Prostate gland (tissue), 2 donors: ENCODE measurements at regions not wholly inside any gene's neighbourhood (a gene's known extent, or its start where the extent isn't known, plus 50 kb on each side); places are given as distances from the start of the nearest gene placed in this dataset.

Experiments
- DNase-seq: peaks from one replicate; pipeline ENCODE4 v3.0.0-alpha.2; 2019; ENCODE audit warnings: low spot score
- H3K27ac ChIP-seq, 2 donors: fragments of 200-600 bp; sonication (generic); 2 replicates each; pipeline ENCODE4 v1.5.1; 2017 to 2019
- H3K27me3 ChIP-seq: fragments of 200-600 bp; sonication (generic); replicated peaks from 2 replicates; pipeline ENCODE4 v1.5.1; 2019; ENCODE audit not compliant: insufficient read depth
- H3K36me3 ChIP-seq, 2 donors: fragments of 200-600 bp; sonication (generic); 1 replicate in 1 of 2; 2 replicates in 1 of 2; pipeline versions ENCODE4 v1.5.1 to v1.8.1; 2017 to 2019
- H3K4me1 ChIP-seq: fragments of 200-600 bp; sonication (generic); replicated peaks from 2 replicates; pipeline ENCODE4 v1.5.1; 2019
- H3K4me3 ChIP-seq, 2 donors: fragments of 200-600 bp; sonication (generic); 2 replicates each; pipeline ENCODE4 v1.5.1; 2017 to 2019
- H3K9me3 ChIP-seq: fragments of 200-600 bp; sonication (generic); 2 replicates; pipeline ENCODE4 v1.5.1; 2017
- CTCF ChIP-seq, 4 experiments: fragments of 200-600 bp in 2 of 4; fragments of 450-650 bp in 2 of 4; sonication (generic) in 2 of 4; IDR thresholded peaks; 1 replicate in 3 of 4; 2 replicates in 1 of 4; pipeline ENCODE4 v1.5.1; 2016 to 2019; ENCODE audit warnings: antibody characterized with exemption in 4 of 4, mild to moderate bottlenecking in 2 of 4, moderate library complexity in 2 of 4
- POLR2A ChIP-seq: fragments of 450-650 bp; IDR thresholded peaks from one replicate; pipeline ENCODE4 v1.6.1; 2016; ENCODE audit warnings: antibody characterized with exemption, mild to moderate bottlenecking
- POLR2AphosphoS5 ChIP-seq: sonication (generic); formaldehyde crosslinking; IDR thresholded peaks from one replicate; pipeline ENCODE4 v1.6.1; 2017; ENCODE audit warnings: antibody characterized with exemption
- WGBS: methylation state at CpG from one replicate; pipeline ENCODE4 v1.1.5; 2018; 5-methylcytosine and 5-hydroxymethylcytosine counted together
- intact Hi-C: fragments of 100-400 bp; cut with DNase I; formaldehyde crosslinking; loops from one replicate; pipeline ENCODE4 v1.14.2; 2022

GRCh38 chr2:14513903-14514302 is 118.6 kb upstream of the LRATD1 start:
- intact Hi-C loops, result no loop called here
- Histone ChIP-seq H3K9me3 (no peaks in the 10 kb centered on the region), H3K27me3 (no peaks in the 10 kb centered on the region), H3K4me3 (no peak overlapping the region), H3K36me3 (no peaks in the 10 kb centered on the region), H3K27ac (no peak overlapping the region), H3K4me1 (no peaks in the 10 kb centered on the region)
- TF ChIP-seq POLR2AphosphoS5, result no peak
- TF ChIP-seq POLR2A, result no peak
- TF ChIP-seq CTCF (IDR thresholded peaks at IDR 0.05), result no peak
- 67% methylated on average over 1 of the region's 1 CpG for WGBS
- DNase-seq, result no peak

GRCh38 chr2:14516844-14517243 is 115.7 kb upstream of the LRATD1 start:
- H3K27ac ChIP-seq, result no peak overlapping the region
- no peaks in the 10 kb centered on the region for H3K36me3 ChIP-seq
- H3K4me1 ChIP-seq, result no peaks in the 10 kb centered on the region
- no peak overlapping the region for H3K4me3 ChIP-seq
- intact Hi-C loops, result no loop called here
- H3K9me3 ChIP-seq, result no peaks in the 10 kb centered on the region
- 69% methylated on average over 1 of the region's 1 CpG for WGBS
- no peak for TF ChIP-seq POLR2AphosphoS5
- no peak for TF ChIP-seq CTCF (IDR thresholded peaks at IDR 0.05)
- no peak for TF ChIP-seq POLR2A
- no peak for DNase-seq
- no peaks in the 10 kb centered on the region for H3K27me3 ChIP-seq

DNA sequence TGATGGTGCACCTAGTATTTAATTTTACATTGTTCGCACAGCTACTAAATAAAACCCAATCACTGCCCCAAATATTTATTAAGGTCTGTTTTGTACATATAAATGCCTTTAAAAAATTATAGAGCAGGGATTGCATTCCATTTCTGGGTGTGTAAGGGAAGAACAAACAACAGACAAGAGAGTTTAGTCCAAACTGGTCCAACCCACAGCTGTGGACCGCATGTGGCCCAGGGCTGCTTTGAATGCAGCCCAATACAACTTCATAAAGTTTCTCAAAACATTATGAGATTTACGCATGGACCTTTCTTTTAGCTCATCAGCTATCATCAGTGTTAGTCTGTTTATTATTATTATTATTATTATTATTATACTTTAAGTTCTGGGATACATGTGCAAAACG is 114.8 kb upstream of the LRATD1 start:
- H3K4me1 ChIP-seq, result no peaks in the 10 kb centered on the region
- H3K4me3 ChIP-seq, result no peak overlapping the region
- DNase-seq, result peak; percentile 19
- TF ChIP-seq CTCF (IDR thresholded peaks at IDR 0.05), result no peak
- TF ChIP-seq POLR2A, result no peak
- peak; percentile 27 for TF ChIP-seq POLR2AphosphoS5
- intact Hi-C loops, result no loop called here
- WGBS, result 53% methylated on average over 4 of the region's 4 CpGs
- no peak overlapping the region for H3K27ac ChIP-seq
- H3K36me3 ChIP-seq, result no peaks in the 10 kb centered on the region
- no peaks in the 10 kb centered on the region for H3K9me3 ChIP-seq
- H3K27me3 ChIP-seq, result no peaks in the 10 kb centered on the region

- DNase-seq, result no peak
- 84% methylated on average over 10 of the region's 10 CpGs for WGBS
- intact Hi-C loops, result no loop called here
- no peak for TF ChIP-seq POLR2AphosphoS5
- TF ChIP-seq CTCF (IDR thresholded peaks at IDR 0.05), result no peak
- TF ChIP-seq POLR2A, result no peak
- H3K27ac ChIP-seq, result no peak overlapping the region
- no peaks in the 10 kb centered on the region for H3K27me3 ChIP-seq
- no peaks in the 10 kb centered on the region for H3K9me3 ChIP-seq
- H3K4me3 ChIP-seq, result no peak overlapping the region
- H3K4me1 ChIP-seq, result no peaks in the 10 kb centered on the region
- H3K36me3 ChIP-seq, result no peaks in the 10 kb centered on the region
Observed at GRCh38 chr2:14520385-14520945, 112.1 kb upstream of the LRATD1 start.

DNA sequence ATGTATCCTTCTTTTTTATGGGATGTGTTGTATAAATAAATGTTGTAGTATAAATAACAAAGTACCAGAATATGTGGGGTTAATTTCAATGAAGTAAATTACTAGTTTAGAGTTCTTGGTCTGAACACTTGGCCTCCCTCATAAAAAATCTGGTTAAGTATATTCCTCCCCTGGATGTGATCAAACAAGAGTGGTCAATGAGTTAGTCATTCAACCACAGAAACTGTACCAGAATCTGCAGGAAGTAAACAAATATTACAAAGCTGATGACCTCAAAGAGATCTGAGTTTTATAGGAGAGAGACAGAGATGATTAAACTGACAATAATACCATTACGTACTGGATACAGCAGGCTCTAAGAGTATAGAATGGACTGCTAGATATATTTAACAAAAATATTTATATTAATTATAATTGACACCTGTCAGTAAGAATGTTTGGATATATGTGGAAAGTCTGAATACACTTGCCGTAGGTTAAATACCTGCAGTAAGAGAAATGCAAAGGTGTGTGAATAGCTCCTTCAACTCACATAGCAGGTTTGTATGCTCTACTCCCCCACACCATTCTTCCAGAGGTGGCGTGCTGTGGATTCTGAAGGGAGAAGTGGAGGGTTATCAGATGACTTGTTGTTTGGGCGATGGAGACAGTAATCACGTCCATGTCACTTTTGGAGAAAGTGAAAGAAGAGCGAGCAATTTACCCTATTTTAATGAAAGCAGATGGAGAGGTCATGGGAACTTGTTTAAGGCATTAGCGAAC is 108.3 kb upstream of the LRATD1 start:
- 84% methylated on average over 7 of the region's 7 CpGs for WGBS
- intact Hi-C loops, result no loop called here
- TF ChIP-seq POLR2AphosphoS5, result no peak
- TF ChIP-seq POLR2A, result no peak
- no peak for TF ChIP-seq CTCF (IDR thresholded peaks at IDR 0.05)
- no peak for DNase-seq
- Histone ChIP-seq H3K4me1 (no peaks in the 10 kb centered on the region), H3K36me3 (no peaks in the 10 kb centered on the region), H3K27ac (no peak overlapping the region), H3K4me3 (no peak overlapping the region), H3K9me3 (no peaks in the 10 kb centered on the region), H3K27me3 (no peaks in the 10 kb centered on the region)
